ENCODE measurements at regions not wholly inside any gene's neighbourhood (a gene's known extent, or its start where the extent isn't known, plus 50 kb on each side); places are given as distances from the start of the nearest gene placed in this dataset.

GRCh38 chr11:91350931-91351330 is 873.7 kb upstream of the FAT3 start:
- intact Hi-C loops (cut with micrococcal nuclease): no loop called here
- BruUV-seq (replicated peaks): no TSS peak
- dilution Hi-C loops (cut with HindIII; ENCODE audit: low sequenced_read_pairs, unreplicated experiment): no loop called here
- Histone ChIP-seq H3K56ac (ENCODE audit: extremely low read depth, insufficient read depth, low read length) (no peak overlapping the region), H2AFZ (replicated peaks; ENCODE audit: low read length, poor library complexity) (no peak overlapping the region), H3K36me3 (ENCODE audit: control insufficient read depth, insufficient read depth, low read length) (no peaks in the 10 kb centered on the region), H4K5ac (ENCODE audit: low read depth, low read length) (no peak overlapping the region), H3K27ac (ENCODE audit: insufficient read depth, low read length) (no peak overlapping the region), H3K79me1 (ENCODE audit: low read depth in 1 of 2, low read length in 2 of 2) (no peaks in the 10 kb centered on the region), H2BK20ac (ENCODE audit: low read depth, low read length) (no peak overlapping the region), H3K18ac (ENCODE audit: low read depth, low read length) (no peak overlapping the region), H2BK120ac (ENCODE audit: low read depth, low read length) (no peak overlapping the region), H3K27me3 (ENCODE audit: control insufficient read depth, insufficient read depth, low read length) (no peaks in the 10 kb centered on the region), H3K4me2 (ENCODE audit: low read depth, low read length) (no peak overlapping the region), H3K14ac (replicated peaks; ENCODE audit: low read depth, low read length) (no peak overlapping the region), H3K9me1 (ENCODE audit: insufficient read depth, low read length) (no peaks in the 10 kb centered on the region), H3K9ac (ENCODE audit: low read depth, low read length) (no peak overlapping the region), H4K8ac (ENCODE audit: low read depth in 2 of 2, low read length in 2 of 2) (no peak overlapping the region), H2AK9ac (replicated peaks; ENCODE audit: low read depth, low read length, poor library complexity) (no peak overlapping the region), H3K4me3 (ENCODE audit: insufficient read depth, low read depth, low read length) (no peak overlapping the region), H3K23ac (ENCODE audit: low read depth, low read length) (no peak overlapping the region), H4K20me1 (ENCODE audit: insufficient read depth, low read length) (no peaks in the 10 kb centered on the region), H2BK15ac (ENCODE audit: low read depth, low read length) (no peak overlapping the region), H4K91ac (ENCODE audit: insufficient read depth, low read depth, low read length) (no peak overlapping the region), H3K4ac (ENCODE audit: low read depth, low read length) (no peak overlapping the region), H2BK5ac (ENCODE audit: low read depth, low read length, poor library complexity, severe bottlenecking) (no peak overlapping the region), H2AK5ac (ENCODE audit: low read depth, low read length) (no peak overlapping the region), H3K4me1 (ENCODE audit: control insufficient read depth, insufficient read depth, low read length) (no peaks in the 10 kb centered on the region), H3K9me3 (ENCODE audit: control insufficient read depth, insufficient read depth, low read length) (no peaks in the 10 kb centered on the region)
- 63% methylated on average over 2 of the region's 3 CpGs; no CpG with 5 or more reads in 1 of the 2 experiments for WGBS, 2 experiments (ENCODE audit: extremely low coverage in 2 of 2, insufficient read length in 1 of 2)
- ATAC-seq (ENCODE audit: low read depth): no peak
- in situ Hi-C loops (cut with MboI; ENCODE audit: low sequenced_read_pairs): no loop called here
- no peak for TF ChIP-seq NFE2L2 (IDR thresholded peaks at IDR 0.05; ENCODE audit: low read depth, low read length)
- TF ChIP-seq CTCF (conservative IDR thresholded peaks at IDR 0.05; ENCODE audit: low read depth, low read length): no peak
- no peak for TF ChIP-seq BHLHE40 (IDR thresholded peaks at IDR 0.05; ENCODE audit: low read depth, low read length)
- TF ChIP-seq ELK1 (IDR thresholded peaks at IDR 0.05; ENCODE audit: borderline replicate concordance, low read depth, low read length): no peak
- no peak for DNase-seq
- ChIA-PET POLR2A (ENCODE audit: unreplicated experiment) (no interaction called here), CTCF (no interaction called here)

Data from IMR-90 (cell line).